ENCODE measurements at regions not wholly inside any gene's neighbourhood (a gene's known extent, or its start where the extent isn't known, plus 50 kb on each side); places are given as distances from the start of the nearest gene placed in this dataset.

- H3K4me3 ChIP-seq: no peak overlapping the region
- no peaks in the 10 kb centered on the region for H4K20me1 ChIP-seq (ENCODE audit: insufficient read depth)
- H3F3A ChIP-seq (ENCODE audit: insufficient read depth, low read depth): no peaks in the 10 kb centered on the region
- peaks cover 7% of the 10 kb centered on the region for H3K9me3 ChIP-seq (ENCODE audit: insufficient read depth, low read depth)
- H3K36me3 ChIP-seq (ENCODE audit: low read depth): no peaks in the 10 kb centered on the region
- no peaks in the 10 kb centered on the region for H3K27me3 ChIP-seq (ENCODE audit: insufficient read depth, low read depth)
- TF ChIP-seq EZH2 (IDR thresholded peaks at IDR 0.05; ENCODE audit: low read depth): no peak
- H3K4me2 ChIP-seq: no peak overlapping the region
- intact Hi-C loops (cut with micrococcal nuclease; ENCODE audit: unreplicated experiment): no loop called here
- no peak for DNase-seq
- H3K27ac ChIP-seq: no peak overlapping the region
- no peaks in the 10 kb centered on the region for H3K79me2 ChIP-seq (ENCODE audit: low read depth)
- H2AFZ ChIP-seq: no peak overlapping the region
- H3K4me1 ChIP-seq (replicated peaks; ENCODE audit: insufficient read depth): no peaks in the 10 kb centered on the region
- ChIA-PET POLR2A (ENCODE audit: unreplicated experiment) (no interaction called here), CTCF (no interaction called here)
- BruUV-seq (replicated peaks): no TSS peak
- peaks cover 6% of the 10 kb centered on the region; the same call in 1 of the 2 replicates for H3K9me2 ChIP-seq (ENCODE audit: insufficient read depth)
Observed at GRCh38 chr5:42924686-42925085, 113.0 kb upstream of the SELENOP start.

GRCh38 chr5:42924226-42924625, 112.5 kb upstream of the SELENOP start:
- Histone ChIP-seq H3K4me3 (no peak overlapping the region), H3K79me2 (ENCODE audit: low read depth) (no peaks in the 10 kb centered on the region), H3K4me1 (replicated peaks; ENCODE audit: insufficient read depth) (no peaks in the 10 kb centered on the region), H2AFZ (no peak overlapping the region), H3K27ac (no peak overlapping the region), H3K4me2 (no peak overlapping the region), H3K9me2 (ENCODE audit: insufficient read depth) (peaks cover 6% of the 10 kb centered on the region; the same call in 1 of the 2 replicates), H3K9me3 (ENCODE audit: insufficient read depth, low read depth) (peaks cover 6% of the 10 kb centered on the region; the same call in 1 of the 2 replicates), H3F3A (ENCODE audit: insufficient read depth, low read depth) (no peaks in the 10 kb centered on the region), H3K27me3 (ENCODE audit: insufficient read depth, low read depth) (no peaks in the 10 kb centered on the region), H4K20me1 (ENCODE audit: insufficient read depth) (no peaks in the 10 kb centered on the region), H3K36me3 (ENCODE audit: low read depth) (no peaks in the 10 kb centered on the region)
- CTCF ChIA-PET: interaction anchor here (1.9 kb wide), 1 partner anchor 12 kb away, joined by 4 read pairs; no protein-coding TSS in a partner anchor
- no peak for TF ChIP-seq CTCF (conservative IDR thresholded peaks at IDR 0.05)
- TF ChIP-seq EZH2 (IDR thresholded peaks at IDR 0.05; ENCODE audit: low read depth): no peak
- no TSS peak for BruUV-seq (replicated peaks)
- DNase-seq: no peak
- intact Hi-C loops (cut with micrococcal nuclease; ENCODE audit: unreplicated experiment): no loop called here
- POLR2A ChIA-PET (ENCODE audit: unreplicated experiment): no interaction called here

GRCh38 chr5:42923710-42924109, 112.0 kb upstream of the SELENOP start:
- BruUV-seq (replicated peaks): no TSS peak
- CTCF ChIA-PET: interaction anchor here (1.0 to 1.9 kb wide), 2 partner anchors 12 to 13 kb away, joined by 3 to 4 read pairs; no protein-coding TSS in a partner anchor
- DNase-seq: no peak

More at GRCh38 chr5:42923710-42924109, 112.0 kb upstream of the SELENOP start:
- POLR2A ChIA-PET (ENCODE audit: unreplicated experiment): interaction anchor here (0.6 kb wide), 1 partner anchor 268 kb away, joined by 3 read pairs; no protein-coding TSS in a partner anchor
- peaks cover 4% of the 10 kb centered on the region; the same call in 1 of the 2 replicates for H3K9me3 ChIP-seq (ENCODE audit: insufficient read depth, low read depth)
- H3K79me2 ChIP-seq (ENCODE audit: low read depth): no peaks in the 10 kb centered on the region
- no peak for TF ChIP-seq EZH2 (IDR thresholded peaks at IDR 0.05; ENCODE audit: low read depth)
- TF ChIP-seq CTCF (conservative IDR thresholded peaks at IDR 0.05): no peak
- H4K20me1 ChIP-seq (ENCODE audit: insufficient read depth): no peaks in the 10 kb centered on the region
- no peak overlapping the region for H3K27ac ChIP-seq
- intact Hi-C loops (cut with micrococcal nuclease; ENCODE audit: unreplicated experiment): no loop called here
- no peak overlapping the region for H3K4me3 ChIP-seq
- no peak overlapping the region for H3K4me2 ChIP-seq
- H3F3A ChIP-seq (ENCODE audit: insufficient read depth, low read depth): no peaks in the 10 kb centered on the region
- no peaks in the 10 kb centered on the region for H3K27me3 ChIP-seq (ENCODE audit: insufficient read depth, low read depth)
- peaks cover 6% of the 10 kb centered on the region; the same call in 1 of the 2 replicates for H3K9me2 ChIP-seq (ENCODE audit: insufficient read depth)
- H2AFZ ChIP-seq: no peak overlapping the region
- H3K36me3 ChIP-seq (ENCODE audit: low read depth): no peaks in the 10 kb centered on the region
- H3K4me1 ChIP-seq (replicated peaks; ENCODE audit: insufficient read depth): no peaks in the 10 kb centered on the region
